ENCODE measurements at regions not wholly inside any gene's neighbourhood (a gene's known extent, or its start where the extent isn't known, plus 50 kb on each side); places are given as distances from the start of the nearest gene placed in this dataset.

DNA sequence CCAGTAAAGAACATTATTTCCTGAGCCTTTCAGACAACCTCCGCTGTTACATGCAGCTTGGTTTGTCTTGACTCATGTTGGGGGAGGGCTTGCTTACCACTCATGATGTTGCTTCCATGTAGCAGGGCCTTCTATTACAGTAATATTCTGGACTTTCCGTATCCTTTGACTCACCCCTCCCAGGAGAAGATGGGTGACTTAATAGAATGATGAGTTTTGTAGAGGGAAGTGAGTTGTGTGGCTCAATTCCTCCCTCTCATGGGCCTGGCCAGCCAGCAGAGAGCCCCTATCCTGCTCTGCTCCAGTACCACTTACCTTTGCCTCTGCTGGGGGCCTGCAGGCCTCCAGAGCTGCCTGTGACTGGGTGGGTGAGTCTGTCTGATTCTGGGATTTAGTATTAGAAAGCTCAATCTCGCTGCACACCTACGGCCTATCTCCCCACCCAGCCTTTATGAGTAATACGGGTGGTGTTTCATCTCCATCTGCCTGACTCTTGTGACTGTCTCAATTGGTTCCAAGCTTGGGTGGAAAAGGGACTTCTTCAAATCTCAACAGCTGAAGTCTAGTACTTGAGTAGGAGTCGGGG is 52.6 kb upstream of the KLF9 start:
- H3K36me3 ChIP-seq, result no peaks in the 10 kb centered on the region
- no peaks in the 10 kb centered on the region for H3K4me1 ChIP-seq (replicated peaks)
- intact Hi-C loops (cut with DNase I), result loop anchor here (5.0 kb wide), 1 partner anchor 35 kb away; no protein-coding TSS in a partner anchor
- H3K9me3 ChIP-seq, result no peaks in the 10 kb centered on the region
- no peak for DNase-seq (ENCODE audit: low spot score)
- H3K4me3 ChIP-seq, result no peak overlapping the region
- TF ChIP-seq, protein P1, sequence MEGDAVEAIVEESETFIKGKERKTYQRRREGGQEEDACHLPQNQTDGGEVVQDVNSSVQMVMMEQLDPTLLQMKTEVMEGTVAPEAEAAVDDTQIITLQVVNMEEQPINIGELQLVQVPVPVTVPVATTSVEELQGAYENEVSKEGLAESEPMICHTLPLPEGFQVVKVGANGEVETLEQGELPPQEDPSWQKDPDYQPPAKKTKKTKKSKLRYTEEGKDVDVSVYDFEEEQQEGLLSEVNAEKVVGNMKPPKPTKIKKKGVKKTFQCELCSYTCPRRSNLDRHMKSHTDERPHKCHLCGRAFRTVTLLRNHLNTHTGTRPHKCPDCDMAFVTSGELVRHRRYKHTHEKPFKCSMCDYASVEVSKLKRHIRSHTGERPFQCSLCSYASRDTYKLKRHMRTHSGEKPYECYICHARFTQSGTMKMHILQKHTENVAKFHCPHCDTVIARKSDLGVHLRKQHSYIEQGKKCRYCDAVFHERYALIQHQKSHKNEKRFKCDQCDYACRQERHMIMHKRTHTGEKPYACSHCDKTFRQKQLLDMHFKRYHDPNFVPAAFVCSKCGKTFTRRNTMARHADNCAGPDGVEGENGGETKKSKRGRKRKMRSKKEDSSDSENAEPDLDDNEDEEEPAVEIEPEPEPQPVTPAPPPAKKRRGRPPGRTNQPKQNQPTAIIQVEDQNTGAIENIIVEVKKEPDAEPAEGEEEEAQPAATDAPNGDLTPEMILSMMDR (IDR thresholded peaks at IDR 0.05), result no peak
- TF ChIP-seq POLR2A (IDR thresholded peaks at IDR 0.05), result no peak
- TF ChIP-seq POLR2AphosphoS5 (IDR thresholded peaks at IDR 0.05), result no peak
- no peak overlapping the region for H3K27ac ChIP-seq
- WGBS, result 91% methylated on average over 6 of the region's 6 CpGs
- no peaks in the 10 kb centered on the region for H3K27me3 ChIP-seq (replicated peaks; ENCODE audit: insufficient read depth)

DNA sequence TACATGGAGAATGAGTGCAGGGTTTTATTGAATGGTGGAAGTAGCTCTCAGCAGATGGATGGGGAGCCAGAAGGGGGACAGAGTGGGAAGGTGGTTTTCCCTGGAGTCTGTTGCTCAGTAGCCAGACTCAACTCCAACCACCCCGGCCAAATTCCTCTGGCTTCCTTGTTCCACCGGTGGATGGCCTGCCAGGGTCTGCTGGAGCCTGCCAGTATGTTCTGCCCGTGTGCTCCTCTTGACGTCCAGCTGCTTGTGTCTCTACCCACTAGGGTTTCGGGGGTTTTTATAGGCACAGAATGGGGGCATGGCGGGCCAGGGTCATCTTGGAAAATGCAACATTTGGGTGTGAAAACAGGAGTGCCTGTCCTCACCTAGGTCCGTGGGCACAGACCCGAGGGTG is 51.4 kb upstream of the KLF9 start:
- DNase-seq (ENCODE audit: low spot score), result no peak
- Histone ChIP-seq H3K4me3 (no peak overlapping the region), H3K27me3 (replicated peaks; ENCODE audit: insufficient read depth) (no peaks in the 10 kb centered on the region), H3K9me3 (no peaks in the 10 kb centered on the region), H3K27ac (no peak overlapping the region), H3K36me3 (no peaks in the 10 kb centered on the region), H3K4me1 (replicated peaks) (no peaks in the 10 kb centered on the region)
- TF ChIP-seq, protein P1 (IDR thresholded peaks at IDR 0.05), result no peak
- TF ChIP-seq POLR2AphosphoS5 (IDR thresholded peaks at IDR 0.05) (no peak), POLR2A (IDR thresholded peaks at IDR 0.05) (no peak)
- intact Hi-C loops (cut with DNase I), result loop anchor here (5.0 kb wide), 1 partner anchor 34 kb away; no protein-coding TSS in a partner anchor
- WGBS, result 93% methylated on average over 8 of the region's 8 CpGs

DNA sequence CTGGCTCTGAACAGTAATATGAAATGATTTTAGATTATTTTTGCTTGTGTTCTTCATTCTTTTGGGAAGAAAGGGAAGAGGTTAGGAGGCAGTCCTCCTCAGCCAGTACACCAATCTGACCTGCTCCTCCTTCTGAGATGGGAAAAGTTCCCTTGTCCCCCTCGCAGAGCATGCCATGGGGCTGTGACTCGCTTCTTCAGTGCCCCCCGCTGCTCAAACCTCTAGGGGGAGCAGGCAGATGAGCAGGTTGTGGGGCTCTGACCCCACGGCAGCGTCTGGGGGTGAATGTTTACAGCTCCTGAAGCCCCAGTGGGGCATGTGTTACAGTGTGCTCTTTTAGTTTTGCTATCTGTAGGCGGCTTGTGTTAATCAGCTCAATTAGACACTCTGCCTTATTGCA is 50.9 kb upstream of the KLF9 start:
- no peak overlapping the region for H3K4me3 ChIP-seq
- no peaks in the 10 kb centered on the region for H3K36me3 ChIP-seq

More for the DNA sequence above, 50.9 kb upstream of the KLF9 start:
- no peaks in the 10 kb centered on the region for H3K9me3 ChIP-seq
- WGBS, result 94% methylated on average over 6 of the region's 6 CpGs
- H3K27me3 ChIP-seq (replicated peaks; ENCODE audit: insufficient read depth), result no peaks in the 10 kb centered on the region
- DNase-seq (ENCODE audit: low spot score), result no peak
- no peaks in the 10 kb centered on the region for H3K4me1 ChIP-seq (replicated peaks)
- TF ChIP-seq POLR2AphosphoS5 (IDR thresholded peaks at IDR 0.05) (no peak), POLR2A (IDR thresholded peaks at IDR 0.05) (no peak)
- TF ChIP-seq, protein P1 (IDR thresholded peaks at IDR 0.05), result no peak
- intact Hi-C loops (cut with DNase I), result loop anchor here (5.0 kb wide), 1 partner anchor 33 kb away; no protein-coding TSS in a partner anchor
- no peak overlapping the region for H3K27ac ChIP-seq
